K562 (cell line): ENCODE measurements at regions not wholly inside any gene's neighbourhood (a gene's known extent, or its start where the extent isn't known, plus 50 kb on each side); places are given as distances from the start of the nearest gene placed in this dataset.

ENCODE experiments used
- ATAC-seq: fragments of 200-7000 bp; cut with Tn5 transposase; 3 replicates; pipeline ENCODE4 v1.9.1; 2020; ENCODE audit warnings: moderate library complexity
- BruUV-seq: library from RNA; stranded (reverse); fragments of 400-500 nt; replicated peaks from 2 replicates; lab custom pipeline; 2021; lab: Mats Ljungman, UMichigan
- CTCF ChIA-PET: fragments of 300-600 bp; formaldehyde crosslinking; extraction: SDS; loops from one replicate; lab custom pipeline; 2021; ENCODE audit warnings: low intra/inter-chr PET ratio; lab: Yijun Ruan, JAX
- POLR2A ChIA-PET: fragments of 300-600, 350-650 bp; sonication (Branson Sonifier 250); formaldehyde crosslinking; extraction: SDS; loops from one replicate; lab custom pipeline; 2021; ENCODE audit warnings: antibody characterized with exemption, inconsistent platforms; lab: Yijun Ruan, JAX
- DNase-seq, 4 experiments: peaks; one replicate each; pipeline versions ENCODE4 v3.0.0 to v3.0.0-alpha.2; 2011 to 2018; ENCODE audit warnings: low spot score in 3 of 4, mixed read lengths in 3 of 4; ENCODE audit errors: extremely low read depth in 1 of 4
- FAIRE-seq: peaks from 2 replicates; lab custom pipeline; 2011; peaks lifted over from hg19 to GRCh38; lab: Jason Lieb, UNC
- H2AFZ ChIP-seq: 2 replicates; pipeline ENCODE4 v1.6.0; 2011; ENCODE audit warnings: low read depth, low read length, control low read depth, inconsistent platforms
- H3K27ac ChIP-seq: fragments of 200-600 bp; 3 replicates; pipeline ENCODE4 v1.8.0; 2011; ENCODE audit warnings: low read depth, mild to moderate bottlenecking, control low read depth, inconsistent platforms, low read length, moderate library complexity, mixed read lengths; ENCODE audit errors: extremely low read depth
- H3K27me3 ChIP-seq, 2 experiments: fragments of 300-600 bp in 1 of 2; 2 replicates in 1 of 2; 3 replicates in 1 of 2; pipeline versions ENCODE4 v1.6.0 to v1.8.0; 2011; ENCODE audit warnings: inconsistent platforms in 2 of 2, low read length in 2 of 2, mild to moderate bottlenecking in 1 of 2, mixed read lengths in 1 of 2, moderate library complexity in 1 of 2; ENCODE audit not compliant: control insufficient read depth in 2 of 2, insufficient read depth in 2 of 2
- H3K36me3 ChIP-seq: fragments of 300-600 bp; 3 replicates; pipeline ENCODE4 v1.8.0; 2011; ENCODE audit warnings: mild to moderate bottlenecking, low read length, inconsistent platforms; ENCODE audit not compliant: control insufficient read depth, insufficient read depth
- H3K4me1 ChIP-seq, 2 experiments: fragments of 200-600 bp in 1 of 2; replicated peaks in 1 of 2; 2 replicates in 1 of 2; 3 replicates in 1 of 2; pipeline versions ENCODE4 v1.5.1 to v1.8.0; 2011; ENCODE audit warnings: inconsistent platforms in 2 of 2, low read length in 2 of 2, mild to moderate bottlenecking in 1 of 2, mixed read lengths in 1 of 2, moderate library complexity in 1 of 2; ENCODE audit not compliant: control insufficient read depth in 2 of 2, insufficient read depth in 2 of 2
- H3K4me2 ChIP-seq: 2 replicates; pipeline ENCODE4 v1.6.1; 2011; ENCODE audit warnings: low read length, control low read depth, inconsistent platforms, mixed read lengths; ENCODE audit not compliant: insufficient read depth
- H3K4me3 ChIP-seq: fragments of 200-600 bp; sonication (generic), shearing (Covaris generic); 2 replicates; pipeline ENCODE4 v1.5.1; 2016; ENCODE audit warnings: control low read depth, inconsistent platforms
- H3K79me2 ChIP-seq: fragments of 200-600 bp; 3 replicates; pipeline ENCODE4 v1.8.0; 2011; ENCODE audit warnings: low read length, inconsistent platforms; ENCODE audit not compliant: control insufficient read depth, insufficient read depth
- H3K9ac ChIP-seq, 2 experiments: 2 replicates each; pipeline versions ENCODE4 v1.6.0 to v1.6.1; 2011; ENCODE audit warnings: low read depth in 2 of 2, low read length in 2 of 2, control low read depth in 1 of 2, inconsistent platforms in 1 of 2, mild to moderate bottlenecking in 1 of 2, mixed read lengths in 1 of 2; ENCODE audit not compliant: insufficient read depth in 1 of 2
- H3K9me1 ChIP-seq: one replicate; pipeline ENCODE4 v1.6.0; 2011; ENCODE audit warnings: inconsistent platforms, mild to moderate bottlenecking, low read length, moderate library complexity; ENCODE audit not compliant: control insufficient read depth, insufficient read depth
- H3K9me3 ChIP-seq: replicated peaks from 2 replicates; pipeline ENCODE4 v1.5.1; 2011; ENCODE audit warnings: low read depth, low read length, inconsistent platforms; ENCODE audit not compliant: control insufficient read depth, insufficient read depth
- H4K20me1 ChIP-seq: replicated peaks from 2 replicates; pipeline ENCODE4 v1.6.1; 2011; ENCODE audit warnings: low read length, inconsistent platforms, mixed read lengths; ENCODE audit not compliant: control insufficient read depth, insufficient read depth
- CHAMP1 ChIP-seq: fragments of 450-650 bp; IDR thresholded peaks from 2 replicates; pipeline ENCODE4 v1.6.1; 2016; ENCODE audit warnings: mild to moderate bottlenecking
- DACH1 ChIP-seq: fragments of 450-650 bp; IDR thresholded peaks from 2 replicates; pipeline ENCODE4 v1.6.1; 2018; ENCODE audit not compliant: partially characterized antibody
- EP400 ChIP-seq: fragments of 450-650 bp; IDR thresholded peaks from 2 replicates; pipeline ENCODE4 v1.6.1; 2017; ENCODE audit warnings: antibody characterized with exemption, mild to moderate bottlenecking, moderate library complexity
- FOXO4 ChIP-seq: fragments of 450-650 bp; formaldehyde crosslinking; IDR thresholded peaks from 2 replicates; pipeline ENCODE4 v1.4.0; 2020; ENCODE audit warnings: mild to moderate bottlenecking, moderate library complexity
- MYBL2 ChIP-seq, 2 experiments: fragments of 450-650 bp in 1 of 2; sonication (generic) in 1 of 2; formaldehyde crosslinking in 1 of 2; IDR thresholded peaks; 2 replicates each; pipeline versions ENCODE4 v1.6.1 to v1.8.1; 2017 to 2022; ENCODE audit warnings: borderline replicate concordance in 1 of 2, inconsistent platforms in 1 of 2, low read depth in 1 of 2, mild to moderate bottlenecking in 1 of 2, missing genetic modification reagents in 1 of 2, moderate library complexity in 1 of 2
- NR4A1 ChIP-seq, 2 experiments: fragments of 250-450 bp in 1 of 2; fragments of 450-650 bp in 1 of 2; sonication (Bioruptor Pico) in 1 of 2; IDR thresholded peaks; 2 replicates each; pipeline versions ENCODE4 v1.4.0 to v1.6.1; 2016 to 2020; ENCODE audit warnings: mild to moderate bottlenecking in 2 of 2, missing compliant biosample characterization in 1 of 2, missing genetic modification characterization in 1 of 2, moderate library complexity in 1 of 2
- SPI1 ChIP-seq: IDR thresholded peaks from 2 replicates; pipeline ENCODE4 v1.6.1; 2011; ENCODE audit warnings: low read depth, low read length, control low read depth, borderline replicate concordance
- STAT6 ChIP-seq: sonication (generic); formaldehyde crosslinking; IDR thresholded peaks from 2 replicates; pipeline ENCODE4 v1.8.1; 2023; ENCODE audit warnings: mild to moderate bottlenecking, missing genetic modification reagents
- TCFL5 ChIP-seq: fragments of 250-450 bp; sonication (Bioruptor Pico); conservative IDR thresholded peaks from 2 replicates; pipeline ENCODE4 v1.6.1; 2021; ENCODE audit warnings: mild to moderate bottlenecking, moderate library complexity, matching md5 sums
- THRA ChIP-seq: fragments of 450-650 bp; IDR thresholded peaks from 2 replicates; pipeline ENCODE4 v1.6.1; 2017; ENCODE audit warnings: mild to moderate bottlenecking, moderate library complexity
- ZNF124 ChIP-seq: sonication (generic); formaldehyde crosslinking; IDR thresholded peaks from 2 replicates; pipeline ENCODE4 v1.8.1; 2022; ENCODE audit warnings: missing genetic modification reagents
- ZNF175 ChIP-seq: fragments of 200-800 bp; sonication (Bioruptor generic); IDR thresholded peaks from 2 replicates; pipeline ENCODE4 v1.6.1; 2016; ENCODE audit warnings: low read depth, mild to moderate bottlenecking, missing genetic modification characterization, missing compliant biosample characterization
- ZZZ3 ChIP-seq: fragments of 450-650 bp; IDR thresholded peaks from 2 replicates; pipeline ENCODE4 v1.6.1; 2016; ENCODE audit warnings: antibody characterized with exemption, mild to moderate bottlenecking, moderate library complexity
- WGBS: fragments of 100-300 bp; shearing (Covaris generic); methylation state at CpG from one replicate; pipeline ENCODE4 v1.1.6; 2016; ENCODE audit warnings: low coverage, mixed read lengths; ENCODE audit not compliant: insufficient coverage; ENCODE audit errors: missing lambda C conversion rate; 5-methylcytosine and 5-hydroxymethylcytosine counted together
- in situ Hi-C: fragments of 300-500 bp; cut with MboI; formaldehyde crosslinking; loops from 4 replicates; pipeline ENCODE4 v1.15.0; 2018; ENCODE audit warnings: inconsistent platforms, mixed read lengths
- intact Hi-C: fragments of 100-400 bp; cut with micrococcal nuclease; formaldehyde crosslinking; loops from 2 replicates; pipeline ENCODE4 v1.14.2; 2022

- in situ Hi-C loops (no loop called here), intact Hi-C loops (no loop called here)
- no peak overlapping the region for H3K9ac ChIP-seq
- H2AFZ ChIP-seq, result no peak overlapping the region
- no peak for ATAC-seq
- H3K27me3 ChIP-seq, result no peaks in the 10 kb centered on the region
- H3K4me1 ChIP-seq, result peaks cover 4 to 5% of the 10 kb centered on the region in 2 experiments; a peak in 4 of 5 replicates
- DNase-seq, result no peak
- WGBS, result 62% methylated on average over 11 of the region's 11 CpGs
- BruUV-seq, result no TSS peak
- no peak overlapping the region for H3K4me3 ChIP-seq
- ChIA-PET POLR2A (interaction anchor here (0.6 to 0.7 kb wide), 2 partner anchors 10 to 561 kb away, joined by 3 read pairs; no protein-coding TSS in a partner anchor), CTCF (no interaction called here)
- H3K36me3 ChIP-seq, result no peaks in the 10 kb centered on the region
- H4K20me1 ChIP-seq, result no peaks in the 10 kb centered on the region
- H3K27ac ChIP-seq, result no peak overlapping the region
- no peaks in the 10 kb centered on the region for H3K9me1 ChIP-seq
- no peak for FAIRE-seq
- no peaks in the 10 kb centered on the region for H3K9me3 ChIP-seq
- H3K4me2 ChIP-seq, result no peak overlapping the region
- H3K79me2 ChIP-seq, result no peaks in the 10 kb centered on the region
- no peak for TF ChIP-seq MYBL2 (IDR thresholded peaks at IDR 0.05; ENCODE audit: low read depth)
- TF ChIP-seq MYBL2 (CRISPR knock-in tag; IDR thresholded peaks at IDR 0.05; ENCODE audit: borderline replicate concordance), result no peak
- TF ChIP-seq ZNF175, result no peak
- no peak for TF ChIP-seq ZZZ3
- TF ChIP-seq DACH1, result no peak
- TF ChIP-seq SPI1, result no peak
- no peak for TF ChIP-seq STAT6 (CRISPR knock-in tag)
- no peak for TF ChIP-seq NR4A1 (CRISPR knock-in tag; IDR thresholded peaks at IDR 0.05)
- no peak for TF ChIP-seq NR4A1 (tag; IDR thresholded peaks at IDR 0.05)
- TF ChIP-seq FOXO4 (CRISPR knock-in tag), result no peak
- TF ChIP-seq CHAMP1, result no peak
- TF ChIP-seq EP400, result no peak
- no peak for TF ChIP-seq TCFL5 (CRISPR knock-in tag)
- TF ChIP-seq THRA, result no peak
- no peak for TF ChIP-seq ZNF124
Measured at GRCh38 chr2:9724565-9724964, 93.8 kb upstream of the YWHAQ start.
